GM12874 (cell line): ENCODE measurements at regions not wholly inside any gene's neighbourhood (a gene's known extent, or its start where the extent isn't known, plus 50 kb on each side); places are given as distances from the start of the nearest gene placed in this dataset.

ENCODE experiments used
- CTCF ChIP-seq: IDR thresholded peaks from 2 replicates; pipeline ENCODE4 v1.5.1; 2011; ENCODE audit warnings: low read depth, mild to moderate bottlenecking, control low read depth, low read length, moderate library complexity; ENCODE audit not compliant: insufficient read depth

GRCh38 chr16:73529303-73530012, 481.5 kb upstream of the ZFHX3 start:
- TF ChIP-seq CTCF, result no peak

GRCh38 chr16:73527187-73527586, 479.3 kb upstream of the ZFHX3 start:
- no peak for TF ChIP-seq CTCF

GRCh38 chr16:73526011-73526804, 478.3 kb upstream of the ZFHX3 start:
- TF ChIP-seq CTCF, result no peak

GRCh38 chr16:73523209-73523608, 475.3 kb upstream of the ZFHX3 start:
- TF ChIP-seq CTCF, result no peak

- no peak for TF ChIP-seq CTCF
Measured at GRCh38 chr16:73521499-73521898, 473.6 kb upstream of the ZFHX3 start.

- no peak for TF ChIP-seq CTCF
Measured at GRCh38 chr16:73515616-73516015, 467.7 kb upstream of the ZFHX3 start.

- no peak for TF ChIP-seq CTCF
Measured at GRCh38 chr16:73510852-73511251, 462.9 kb upstream of the ZFHX3 start.
